ENCODE measurements at regions not wholly inside any gene's neighbourhood (a gene's known extent, or its start where the extent isn't known, plus 50 kb on each side); places are given as distances from the start of the nearest gene placed in this dataset.

DNA sequence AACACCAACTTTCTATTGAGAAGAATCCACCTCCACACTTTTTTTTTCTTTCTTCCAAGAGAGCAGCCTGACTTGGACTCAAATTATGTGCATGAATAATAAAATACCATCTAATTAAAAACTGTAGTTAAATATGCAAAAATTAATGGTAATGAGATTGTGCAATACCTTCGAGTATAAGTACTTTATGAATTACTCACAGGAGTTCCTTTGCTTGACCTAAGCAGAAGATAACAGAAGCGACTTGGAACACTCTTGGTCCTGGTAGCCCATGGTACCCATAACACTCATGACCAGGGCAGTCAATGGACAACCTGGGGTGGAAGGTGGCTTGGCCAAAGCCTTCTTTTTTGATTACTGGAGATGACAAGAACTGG lies 203.5 kb upstream of the IRX3 start:
- no peaks in the 10 kb centered on the region for H3K36me3 ChIP-seq (ENCODE audit: insufficient read depth)
- no peaks in the 10 kb centered on the region for H3K79me2 ChIP-seq (ENCODE audit: insufficient read depth, low read depth)
- H3K4me1 ChIP-seq (ENCODE audit: low read depth, poor library complexity, severe bottlenecking): no peaks in the 10 kb centered on the region
- no peak overlapping the region for H2AFZ ChIP-seq (ENCODE audit: low read depth)
- H3K4me3 ChIP-seq (IDR thresholded peaks at IDR 0.05; ENCODE audit: insufficient read depth, low read depth, low read length): no peak overlapping the region
- no peak overlapping the region for H3K4me2 ChIP-seq
- no peaks in the 10 kb centered on the region for H3K27me3 ChIP-seq (ENCODE audit: insufficient read depth, low read depth)
- H3K27ac ChIP-seq: no peak overlapping the region
- no peak overlapping the region for H3K9ac ChIP-seq
- TF ChIP-seq, protein P1, sequence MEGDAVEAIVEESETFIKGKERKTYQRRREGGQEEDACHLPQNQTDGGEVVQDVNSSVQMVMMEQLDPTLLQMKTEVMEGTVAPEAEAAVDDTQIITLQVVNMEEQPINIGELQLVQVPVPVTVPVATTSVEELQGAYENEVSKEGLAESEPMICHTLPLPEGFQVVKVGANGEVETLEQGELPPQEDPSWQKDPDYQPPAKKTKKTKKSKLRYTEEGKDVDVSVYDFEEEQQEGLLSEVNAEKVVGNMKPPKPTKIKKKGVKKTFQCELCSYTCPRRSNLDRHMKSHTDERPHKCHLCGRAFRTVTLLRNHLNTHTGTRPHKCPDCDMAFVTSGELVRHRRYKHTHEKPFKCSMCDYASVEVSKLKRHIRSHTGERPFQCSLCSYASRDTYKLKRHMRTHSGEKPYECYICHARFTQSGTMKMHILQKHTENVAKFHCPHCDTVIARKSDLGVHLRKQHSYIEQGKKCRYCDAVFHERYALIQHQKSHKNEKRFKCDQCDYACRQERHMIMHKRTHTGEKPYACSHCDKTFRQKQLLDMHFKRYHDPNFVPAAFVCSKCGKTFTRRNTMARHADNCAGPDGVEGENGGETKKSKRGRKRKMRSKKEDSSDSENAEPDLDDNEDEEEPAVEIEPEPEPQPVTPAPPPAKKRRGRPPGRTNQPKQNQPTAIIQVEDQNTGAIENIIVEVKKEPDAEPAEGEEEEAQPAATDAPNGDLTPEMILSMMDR (conservative IDR thresholded peaks at IDR 0.05; ENCODE audit: low read depth, low read length): no peak
- no peaks in the 10 kb centered on the region for H4K20me1 ChIP-seq (ENCODE audit: insufficient read depth)

DNA sequence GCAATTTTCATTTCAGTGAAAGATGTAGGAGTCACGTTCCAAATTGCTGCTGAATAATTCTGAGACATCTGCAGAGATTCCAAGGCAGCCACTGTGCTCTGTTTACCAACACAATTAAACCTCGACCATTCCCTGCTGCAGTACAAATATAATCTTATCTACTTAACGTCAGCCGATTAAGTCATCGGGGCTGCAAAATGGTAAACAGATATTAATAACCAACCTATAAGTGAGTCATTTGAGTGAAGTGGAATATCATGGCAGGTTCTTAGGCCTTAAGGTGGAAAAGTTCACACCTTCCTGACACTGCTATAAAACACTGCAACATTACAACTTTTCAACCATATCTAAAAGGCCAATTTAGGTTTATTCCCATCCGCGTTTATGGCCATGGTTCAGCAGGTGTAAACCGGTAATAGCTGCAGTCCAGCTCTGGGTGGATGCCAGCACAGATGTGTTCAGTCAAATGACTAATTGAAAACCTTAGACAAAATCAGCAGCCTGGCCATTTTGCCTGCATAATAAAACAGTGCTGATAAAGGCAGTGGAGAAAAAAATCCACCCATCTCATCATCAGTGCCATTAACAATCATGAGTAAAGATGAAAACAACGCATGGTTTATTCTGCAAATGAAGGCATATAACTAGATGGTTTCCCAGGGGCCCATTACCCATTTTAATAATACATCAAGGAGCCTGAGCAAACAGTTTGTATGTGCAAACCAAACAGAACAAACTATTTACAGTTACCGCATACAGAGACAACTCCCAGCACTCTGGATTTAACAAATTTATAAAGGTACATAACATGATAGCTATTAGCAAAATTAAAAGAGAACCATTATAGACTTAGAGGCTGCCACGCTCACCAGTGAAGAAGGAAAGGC lies 202.9 kb upstream of the IRX3 start:
- H3K9ac ChIP-seq: no peak overlapping the region
- no peaks in the 10 kb centered on the region for H3K36me3 ChIP-seq (ENCODE audit: insufficient read depth)
- no peak overlapping the region for H3K4me2 ChIP-seq
- H3K4me1 ChIP-seq (ENCODE audit: low read depth, poor library complexity, severe bottlenecking): no peaks in the 10 kb centered on the region
- H3K27me3 ChIP-seq (ENCODE audit: insufficient read depth, low read depth): no peaks in the 10 kb centered on the region
- H3K79me2 ChIP-seq (ENCODE audit: insufficient read depth, low read depth): no peaks in the 10 kb centered on the region
- no peaks in the 10 kb centered on the region for H4K20me1 ChIP-seq (ENCODE audit: insufficient read depth)
- H3K27ac ChIP-seq: no peak overlapping the region
- TF ChIP-seq, protein P1 (conservative IDR thresholded peaks at IDR 0.05; ENCODE audit: low read depth, low read length): no peak
- no peak overlapping the region for H2AFZ ChIP-seq (ENCODE audit: low read depth)
- H3K4me3 ChIP-seq (IDR thresholded peaks at IDR 0.05; ENCODE audit: insufficient read depth, low read depth, low read length): no peak overlapping the region

DNA sequence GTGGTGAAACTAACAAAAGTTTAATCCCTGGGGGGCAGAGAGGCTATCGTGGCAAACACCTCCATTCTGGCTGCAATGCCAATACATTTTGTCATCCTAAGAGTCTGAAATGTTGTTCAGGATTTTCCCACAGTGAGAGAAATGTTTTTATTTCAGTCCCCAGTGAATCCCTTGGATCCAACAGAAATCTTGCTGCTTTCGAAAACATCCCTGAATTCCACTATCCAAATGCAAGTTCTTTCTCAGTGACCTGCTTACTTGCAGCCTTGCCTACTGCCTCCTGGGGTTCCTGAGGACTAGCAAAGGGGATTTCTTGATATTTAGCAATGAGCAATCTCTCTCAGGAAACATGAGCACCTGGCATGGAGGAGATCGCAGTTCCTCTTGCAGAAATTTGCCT lies 202.1 kb upstream of the IRX3 start:
- H3K79me2 ChIP-seq (ENCODE audit: insufficient read depth, low read depth): no peaks in the 10 kb centered on the region
- no peak overlapping the region for H2AFZ ChIP-seq (ENCODE audit: low read depth)
- TF ChIP-seq, protein P1 (conservative IDR thresholded peaks at IDR 0.05; ENCODE audit: low read depth, low read length): no peak
- no peaks in the 10 kb centered on the region for H3K4me1 ChIP-seq (ENCODE audit: low read depth, poor library complexity, severe bottlenecking)
- no peaks in the 10 kb centered on the region for H3K36me3 ChIP-seq (ENCODE audit: insufficient read depth)
- H3K4me2 ChIP-seq: no peak overlapping the region
- H3K27ac ChIP-seq: no peak overlapping the region
- H4K20me1 ChIP-seq (ENCODE audit: insufficient read depth): no peaks in the 10 kb centered on the region
- H3K27me3 ChIP-seq (ENCODE audit: insufficient read depth, low read depth): no peaks in the 10 kb centered on the region
- no peak overlapping the region for H3K4me3 ChIP-seq (IDR thresholded peaks at IDR 0.05; ENCODE audit: insufficient read depth, low read depth, low read length)
- H3K9ac ChIP-seq: no peak overlapping the region

DNA sequence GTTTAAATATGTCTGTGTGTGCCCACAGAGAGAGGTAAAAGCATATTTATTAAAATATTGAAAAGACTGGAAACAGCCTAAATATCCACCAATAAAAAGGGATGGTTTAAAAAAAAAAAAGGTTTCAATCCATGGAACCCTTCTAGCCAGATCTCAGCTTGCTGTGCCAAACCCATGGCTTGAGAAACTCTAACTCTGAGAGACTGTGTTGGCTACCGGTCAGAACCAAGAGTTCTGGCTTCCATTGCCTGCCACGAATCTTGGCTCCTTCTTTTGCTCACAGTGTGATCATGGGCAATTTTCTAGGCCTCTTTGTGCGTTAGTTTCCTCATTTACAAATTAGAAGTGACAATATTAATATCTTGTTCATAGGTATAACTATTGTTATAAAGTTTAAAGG lies 201.3 kb upstream of the IRX3 start:
- H3K27ac ChIP-seq: no peak overlapping the region
- H2AFZ ChIP-seq (ENCODE audit: low read depth): no peak overlapping the region
- no peaks in the 10 kb centered on the region for H3K4me1 ChIP-seq (ENCODE audit: low read depth, poor library complexity, severe bottlenecking)
- H3K9ac ChIP-seq: no peak overlapping the region
- no peak overlapping the region for H3K4me2 ChIP-seq
- no peak overlapping the region for H3K4me3 ChIP-seq (IDR thresholded peaks at IDR 0.05; ENCODE audit: insufficient read depth, low read depth, low read length)
- H3K36me3 ChIP-seq (ENCODE audit: insufficient read depth): no peaks in the 10 kb centered on the region
- no peaks in the 10 kb centered on the region for H4K20me1 ChIP-seq (ENCODE audit: insufficient read depth)
- no peaks in the 10 kb centered on the region for H3K27me3 ChIP-seq (ENCODE audit: insufficient read depth, low read depth)
- TF ChIP-seq, protein P1 (conservative IDR thresholded peaks at IDR 0.05; ENCODE audit: low read depth, low read length): no peak
- no peaks in the 10 kb centered on the region for H3K79me2 ChIP-seq (ENCODE audit: insufficient read depth, low read depth)
